ENCODE measurements at regions not wholly inside any gene's neighbourhood (a gene's known extent, or its start where the extent isn't known, plus 50 kb on each side); places are given as distances from the start of the nearest gene placed in this dataset.

- no peak for TF ChIP-seq CTCF (IDR thresholded peaks at IDR 0.05)
- no peak for TF ChIP-seq KAT7 (CRISPR knock-in tag; IDR thresholded peaks at IDR 0.05; ENCODE audit: borderline replicate concordance)
- no peak for TF ChIP-seq AFF4 (CRISPR knock-in tag; IDR thresholded peaks at IDR 0.05; ENCODE audit: borderline replicate concordance)
- TF ChIP-seq CREM (CRISPR knock-in tag; IDR thresholded peaks at IDR 0.05): no peak
Measured at GRCh38 chr13:90768116-90768515, 579.4 kb upstream of the MIR17HG start (continued).

GRCh38 chr13:90769387-90769786 is 578.1 kb upstream of the MIR17HG start:
- Mint-ChIP-seq H3K4me1 (peaks cover 47% of the 10 kb centered on the region), H3K36me3 (no peaks in the 10 kb centered on the region), H3K27ac (no peak overlapping the region), H3K4me3 (no peak overlapping the region), H3K9me3 (no peaks in the 10 kb centered on the region), H3K27me3 (ENCODE audit: low read depth) (peaks cover 30% of the 10 kb centered on the region)
- TF ChIP-seq OVOL2 (CRISPR knock-in tag; IDR thresholded peaks at IDR 0.05; ENCODE audit: borderline replicate concordance) (no peak), PRRX2 (CRISPR knock-in tag; IDR thresholded peaks at IDR 0.05) (no peak), ELF4 (CRISPR knock-in tag; IDR thresholded peaks at IDR 0.05; ENCODE audit: low read depth) (no peak), MXD4 (CRISPR knock-in tag; IDR thresholded peaks at IDR 0.05; ENCODE audit: borderline replicate concordance) (no peak), HMGXB4 (CRISPR knock-in tag; IDR thresholded peaks at IDR 0.05) (no peak), ZMAT4 (CRISPR knock-in tag; IDR thresholded peaks at IDR 0.05) (no peak), MAX (CRISPR knock-in tag; IDR thresholded peaks at IDR 0.05) (no peak), SMAD4 (CRISPR knock-in tag; IDR thresholded peaks at IDR 0.05) (no peak), FOXP1 (CRISPR knock-in tag; IDR thresholded peaks at IDR 0.05; ENCODE audit: borderline replicate concordance) (no peak), NFE2L1 (CRISPR knock-in tag; IDR thresholded peaks at IDR 0.05) (no peak), MLX (CRISPR knock-in tag; IDR thresholded peaks at IDR 0.05) (no peak), ATF1 (CRISPR knock-in tag; IDR thresholded peaks at IDR 0.05) (no peak), TP53 (CRISPR knock-in tag; IDR thresholded peaks at IDR 0.05) (no peak), ERG (CRISPR knock-in tag; IDR thresholded peaks at IDR 0.05) (no peak), FOXK1 (CRISPR knock-in tag; IDR thresholded peaks at IDR 0.05) (no peak), NFYB (CRISPR knock-in tag; conservative IDR thresholded peaks at IDR 0.05; ENCODE audit: low read depth) (no peak), HMGA2 (CRISPR knock-in tag; IDR thresholded peaks at IDR 0.05) (no peak), SP1 (CRISPR knock-in tag; conservative IDR thresholded peaks at IDR 0.05) (no peak)
- ChIA-PET CTCF (no interaction called here), POLR2A (no interaction called here)
- no peak for DNase-seq (ENCODE audit: low spot score)
- ATAC-seq: no peak
